ENCODE measurements at regions not wholly inside any gene's neighbourhood (a gene's known extent, or its start where the extent isn't known, plus 50 kb on each side); places are given as distances from the start of the nearest gene placed in this dataset.
A peak's percentile ranks its signal among the peaks of the same experiment; 100 is the strongest.
"Not testable (repeated sequence)": the region's sequence is repeated elsewhere in the genome, so short reads cannot be mapped to it uniquely, and the experiment has no call there.

GRCh38 chr12:9543341-9543740 lies 64.4 kb downstream of the KLRB1 start:
- not testable (repeated sequence) for DNase-seq

- DNase-seq = not testable (repeated sequence)
Measured at GRCh38 chr12:9542827-9543226, 64.9 kb downstream of the KLRB1 start.

GRCh38 chr12:9515925-9516324 lies 91.8 kb downstream of the KLRB1 start:
- DNase-seq = not testable (repeated sequence)

GRCh38 chr12:9512695-9513094 lies 95.0 kb downstream of the KLRB1 start:
- not testable (repeated sequence) for DNase-seq

- DNase-seq = not testable (repeated sequence)
Measured at GRCh38 chr12:9510392-9511011, 97.2 kb downstream of the KLRB1 start.

- DNase-seq = no peak
Measured at GRCh38 chr12:9509464-9510161, 98.1 kb downstream of the KLRB1 start.

GRCh38 chr12:9506746-9507145 lies 101.0 kb downstream of the KLRB1 start:
- DNase-seq = no peak

- DNase-seq = not testable (repeated sequence)
Measured at GRCh38 chr12:9503384-9503783, 104.3 kb downstream of the KLRB1 start.

GRCh38 chr12:9502845-9503244 lies 104.9 kb downstream of the KLRB1 start:
- DNase-seq = not testable (repeated sequence)

- not testable (repeated sequence) for DNase-seq
Measured at GRCh38 chr12:9493325-9493724, 114.4 kb downstream of the KLRB1 start.

GRCh38 chr12:9481289-9481688 lies 126.4 kb downstream of the KLRB1 start:
- DNase-seq = not testable (repeated sequence)

GRCh38 chr12:9474197-9474596 lies 133.5 kb downstream of the KLRB1 start:
- not testable (repeated sequence) for DNase-seq

GRCh38 chr12:9473638-9474037 lies 134.1 kb downstream of the KLRB1 start:
- not testable (repeated sequence) for DNase-seq

- DNase-seq = not testable (repeated sequence)
Measured at GRCh38 chr12:9471501-9471900, 136.2 kb downstream of the KLRB1 start.

GRCh38 chr12:9470367-9470766 lies 137.3 kb downstream of the KLRB1 start:
- not testable (repeated sequence) for DNase-seq

GRCh38 chr12:9469956-9470355 lies 137.8 kb downstream of the KLRB1 start:
- not testable (repeated sequence) for DNase-seq

GRCh38 chr12:9469463-9469862 lies 138.3 kb downstream of the KLRB1 start:
- DNase-seq = not testable (repeated sequence)

- DNase-seq = peak; percentile 24
Measured at GRCh38 chr12:9468998-9469397, 138.7 kb downstream of the KLRB1 start.

GRCh38 chr12:9468144-9468543 lies 139.6 kb downstream of the KLRB1 start:
- not testable (repeated sequence) for DNase-seq

- DNase-seq = no peak
Measured at GRCh38 chr12:9464408-9464807, 143.3 kb downstream of the KLRB1 start.

GRCh38 chr12:9455516-9455915 lies 152.2 kb downstream of the KLRB1 start:
- DNase-seq = not testable (repeated sequence)

- DNase-seq = not testable (repeated sequence)
Measured at GRCh38 chr12:9454021-9454420, 153.7 kb downstream of the KLRB1 start.

- not testable (repeated sequence) for DNase-seq
Measured at GRCh38 chr12:9450127-9450567, 157.6 kb downstream of the KLRB1 start.

GRCh38 chr12:9449657-9450126 lies 158.0 kb downstream of the KLRB1 start:
- DNase-seq = not testable (repeated sequence)

Data from HCEC 1CT (cell line).